AG09309 (cell line): ENCODE measurements at regions not wholly inside any gene's neighbourhood (a gene's known extent, or its start where the extent isn't known, plus 50 kb on each side); places are given as distances from the start of the nearest gene placed in this dataset.

Experiments used
- DNase-seq: peaks from one replicate; pipeline ENCODE4 v3.0.0-alpha.2; 2010; ENCODE audit warnings: low read depth
- H3K4me3 ChIP-seq: 2 replicates; pipeline ENCODE4 v1.5.1; 2011; ENCODE audit warnings: mild to moderate bottlenecking, low read depth, low read length, moderate library complexity; ENCODE audit not compliant: control insufficient read depth
- TF ChIP-seq, protein P1 (sequence below): IDR thresholded peaks from 2 replicates; pipeline ENCODE4 v1.5.1; 2011; ENCODE audit warnings: mild to moderate bottlenecking, low read depth, low read length, inconsistent platforms; ENCODE audit not compliant: insufficient read depth, control insufficient read depth; ENCODE audit errors: missing control alignments

DNA sequence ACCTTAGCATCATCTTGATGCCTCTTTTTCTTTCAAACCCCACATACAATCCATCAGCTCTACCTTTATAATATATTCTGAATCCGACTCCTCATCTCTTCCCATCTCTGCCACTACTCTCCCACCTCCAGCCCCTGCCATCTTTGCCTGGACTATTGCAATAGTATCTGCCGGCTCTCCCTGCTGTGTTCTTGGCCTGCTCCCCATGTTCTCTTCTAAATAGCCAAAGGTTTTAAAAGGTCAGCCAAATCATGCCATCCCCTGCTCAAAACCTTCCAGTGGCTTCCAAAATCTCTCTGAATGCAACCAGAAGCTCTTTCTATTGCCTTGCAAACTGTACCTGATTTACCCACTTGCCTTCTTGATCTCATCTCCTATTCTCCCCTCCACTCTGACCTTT lies 266.0 kb downstream of the PTTG2 start:
- TF ChIP-seq, protein P1, sequence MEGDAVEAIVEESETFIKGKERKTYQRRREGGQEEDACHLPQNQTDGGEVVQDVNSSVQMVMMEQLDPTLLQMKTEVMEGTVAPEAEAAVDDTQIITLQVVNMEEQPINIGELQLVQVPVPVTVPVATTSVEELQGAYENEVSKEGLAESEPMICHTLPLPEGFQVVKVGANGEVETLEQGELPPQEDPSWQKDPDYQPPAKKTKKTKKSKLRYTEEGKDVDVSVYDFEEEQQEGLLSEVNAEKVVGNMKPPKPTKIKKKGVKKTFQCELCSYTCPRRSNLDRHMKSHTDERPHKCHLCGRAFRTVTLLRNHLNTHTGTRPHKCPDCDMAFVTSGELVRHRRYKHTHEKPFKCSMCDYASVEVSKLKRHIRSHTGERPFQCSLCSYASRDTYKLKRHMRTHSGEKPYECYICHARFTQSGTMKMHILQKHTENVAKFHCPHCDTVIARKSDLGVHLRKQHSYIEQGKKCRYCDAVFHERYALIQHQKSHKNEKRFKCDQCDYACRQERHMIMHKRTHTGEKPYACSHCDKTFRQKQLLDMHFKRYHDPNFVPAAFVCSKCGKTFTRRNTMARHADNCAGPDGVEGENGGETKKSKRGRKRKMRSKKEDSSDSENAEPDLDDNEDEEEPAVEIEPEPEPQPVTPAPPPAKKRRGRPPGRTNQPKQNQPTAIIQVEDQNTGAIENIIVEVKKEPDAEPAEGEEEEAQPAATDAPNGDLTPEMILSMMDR, result no peak
- H3K4me3 ChIP-seq, result no peak overlapping the region
- DNase-seq, result no peak

DNA sequence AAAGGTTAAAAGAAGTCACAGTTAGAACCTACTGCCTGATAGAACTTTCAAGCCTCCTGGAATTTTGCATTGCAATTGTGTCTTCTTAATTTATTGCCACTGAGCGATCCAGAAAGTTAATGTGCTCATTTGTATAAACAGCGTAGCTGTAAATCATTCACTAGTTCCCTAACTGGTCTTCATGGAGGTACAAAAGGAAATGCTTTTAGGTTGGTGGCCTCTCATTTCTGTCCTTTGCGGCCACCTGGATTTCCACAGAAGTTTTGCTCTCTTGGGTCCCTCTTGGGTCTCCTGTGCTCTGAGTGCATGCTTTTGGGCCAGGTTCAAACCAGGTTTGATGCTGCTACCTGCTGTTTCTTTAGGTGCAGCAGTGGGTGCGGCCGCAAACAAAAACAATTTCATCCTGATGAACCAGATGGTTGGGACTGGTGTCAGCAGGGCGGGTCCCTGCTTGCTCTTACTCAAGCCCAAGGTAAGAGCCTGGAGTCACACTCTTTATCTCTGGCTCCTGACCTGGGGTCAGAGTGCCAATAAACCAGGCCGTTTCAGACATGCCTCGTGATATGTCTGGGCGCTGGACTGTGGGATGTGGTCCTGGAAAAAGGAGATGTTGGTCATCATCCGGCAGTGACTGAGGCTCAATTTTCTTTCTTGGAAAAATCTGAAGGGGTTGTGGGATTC lies 270.1 kb downstream of the PTTG2 start:
- DNase-seq, result no peak
- TF ChIP-seq, protein P1, result no peak
- no peak overlapping the region for H3K4me3 ChIP-seq

DNA sequence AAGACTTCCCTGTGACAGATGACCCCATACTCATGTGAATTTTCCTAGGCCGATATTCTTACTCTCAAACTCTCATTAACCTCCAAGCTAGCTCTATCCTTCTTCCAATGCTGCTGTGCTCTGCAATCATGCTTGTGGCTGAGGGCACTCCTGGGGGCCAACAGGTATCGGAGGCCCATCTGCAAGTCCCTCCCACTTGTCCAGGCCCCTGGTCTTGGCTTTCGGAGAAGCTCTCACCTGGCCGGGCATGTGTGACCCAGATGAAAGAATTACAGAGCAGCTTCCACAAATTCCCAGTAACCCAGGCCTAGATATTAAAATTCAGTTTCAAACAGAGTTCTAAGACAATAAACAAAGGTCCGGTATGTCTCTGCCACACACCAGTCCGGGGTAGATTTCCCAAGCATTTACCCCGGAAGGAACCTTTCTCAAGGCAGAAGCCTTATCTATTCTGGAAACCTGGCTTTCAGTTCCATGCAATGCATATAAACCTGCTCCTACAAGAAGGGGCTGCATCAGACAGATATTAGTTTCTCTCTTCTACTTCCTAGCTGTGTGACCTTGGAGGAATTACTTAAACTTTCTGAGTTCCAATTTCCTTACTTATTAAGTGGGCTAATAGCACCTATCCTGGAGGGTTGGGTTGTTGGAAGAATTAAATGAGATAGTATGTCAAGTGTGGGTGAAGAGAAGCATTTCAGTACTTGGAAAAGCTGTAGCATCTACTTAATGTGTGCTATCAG lies 270.8 kb downstream of the PTTG2 start:
- TF ChIP-seq, protein P1, result no peak
- DNase-seq, result no peak
- H3K4me3 ChIP-seq, result no peak overlapping the region

DNA sequence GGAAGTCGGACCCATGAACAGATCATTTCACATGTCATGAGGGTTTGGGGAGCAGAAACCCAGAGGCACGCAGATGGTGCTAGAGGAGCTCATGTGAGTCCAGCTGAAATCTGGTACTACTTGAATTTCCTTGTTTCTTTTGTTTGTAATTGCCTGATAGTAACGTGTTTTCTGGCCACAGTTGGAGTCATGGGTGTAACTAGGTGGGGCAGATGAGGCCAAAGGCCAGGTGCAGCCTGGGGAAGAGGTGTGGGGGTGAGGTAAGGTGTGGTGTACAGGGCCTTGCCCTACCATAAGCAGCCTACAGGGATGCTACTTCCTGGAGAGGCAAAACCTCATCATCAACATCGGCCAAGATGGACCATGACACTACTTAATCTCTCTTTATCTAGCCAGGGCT lies 271.4 kb downstream of the PTTG2 start:
- no peak overlapping the region for H3K4me3 ChIP-seq
- TF ChIP-seq, protein P1, result no peak
- DNase-seq, result no peak

DNA sequence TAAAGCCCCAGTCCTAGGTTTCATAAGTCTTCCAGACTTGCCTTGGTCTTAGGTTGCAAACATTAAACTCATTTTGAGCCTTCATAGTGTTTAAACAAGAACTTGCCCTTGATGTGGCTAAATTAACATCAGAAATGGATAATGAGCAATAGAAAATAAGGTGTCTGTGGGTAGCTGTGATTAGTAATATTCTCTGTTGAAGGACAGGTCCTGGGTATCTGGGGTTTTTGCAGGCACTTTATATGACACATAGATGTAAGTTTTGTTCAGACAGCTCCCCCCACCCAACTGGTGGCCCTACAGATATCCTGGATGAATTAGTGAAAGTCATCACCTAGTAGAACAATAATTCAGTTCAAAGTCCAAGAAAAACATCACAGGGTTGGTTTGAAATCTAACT lies 272.5 kb downstream of the PTTG2 start:
- no peak for DNase-seq
- H3K4me3 ChIP-seq, result no peak overlapping the region
- TF ChIP-seq, protein P1, result no peak

DNA sequence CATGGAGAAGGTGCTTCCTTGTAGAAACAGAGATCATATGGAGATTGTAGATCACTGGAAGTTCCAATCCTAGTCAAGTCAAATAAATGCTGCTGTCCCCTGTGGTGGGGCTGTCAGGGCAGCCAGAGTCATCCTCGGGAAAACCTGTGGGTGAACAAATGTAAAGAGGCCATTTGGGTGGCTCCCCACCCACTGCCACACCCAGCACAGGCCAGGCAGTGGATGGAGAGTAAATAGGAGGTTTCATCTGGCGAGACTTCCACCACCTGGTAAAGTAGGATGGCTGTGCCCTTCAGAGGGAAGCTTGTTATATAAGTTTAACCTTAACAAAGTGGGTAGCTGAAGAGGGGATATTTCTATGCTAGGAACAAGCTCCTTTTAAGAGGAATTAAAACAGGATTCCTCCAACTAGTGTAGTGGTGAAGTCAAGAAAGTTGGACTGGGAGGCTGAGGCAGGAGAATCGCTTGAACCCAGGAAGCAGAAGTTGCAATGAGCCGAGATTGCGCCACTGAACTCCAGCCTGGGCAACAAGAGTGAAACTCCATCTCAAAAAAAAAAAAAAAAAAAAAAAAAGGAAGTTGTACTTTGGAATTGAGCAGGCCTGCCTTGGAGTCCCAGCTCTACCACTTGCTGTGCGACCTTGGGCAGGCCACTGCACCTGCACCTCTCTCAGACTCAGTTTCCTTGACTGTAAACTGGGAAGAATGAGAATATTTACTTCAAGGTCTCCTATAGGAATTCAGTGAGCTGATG lies 273.7 kb downstream of the PTTG2 start:
- TF ChIP-seq, protein P1, result no peak
- no peak for DNase-seq
- no peak overlapping the region for H3K4me3 ChIP-seq
